GM21619 (cell line): ENCODE measurements at regions not wholly inside any gene's neighbourhood (a gene's known extent, or its start where the extent isn't known, plus 50 kb on each side); places are given as distances from the start of the nearest gene placed in this dataset.

Source experiments
- ATAC-seq: cut with Tn5 transposase; IDR thresholded peaks from one replicate; pipeline ENCODE4 v1.9.1; 2021; ENCODE audit not compliant: unreplicated experiment

GRCh38 chr2:123035541-123035940 is 989.5 kb upstream of the CNTNAP5 start:
- ATAC-seq: no peak

DNA sequence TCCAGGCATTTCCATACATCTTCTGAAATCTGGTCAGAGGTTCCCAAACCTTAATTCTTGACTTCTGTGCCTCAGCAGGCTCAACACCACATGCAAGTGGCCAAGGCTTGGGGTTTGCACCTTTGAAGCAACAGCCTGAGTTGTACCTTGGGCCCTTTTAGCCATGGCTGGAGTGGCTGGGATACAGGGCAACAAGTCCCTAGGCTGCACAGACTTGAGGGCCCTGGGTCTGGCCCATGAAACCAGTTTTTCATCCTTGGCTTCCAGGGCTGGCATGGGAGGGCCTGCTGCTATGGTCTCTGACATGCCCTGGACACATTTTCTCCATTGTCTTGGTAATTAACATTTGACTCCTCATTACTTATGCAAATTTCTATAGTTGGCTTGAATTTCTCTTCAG is 988.8 kb upstream of the CNTNAP5 start:
- no peak for ATAC-seq

DNA sequence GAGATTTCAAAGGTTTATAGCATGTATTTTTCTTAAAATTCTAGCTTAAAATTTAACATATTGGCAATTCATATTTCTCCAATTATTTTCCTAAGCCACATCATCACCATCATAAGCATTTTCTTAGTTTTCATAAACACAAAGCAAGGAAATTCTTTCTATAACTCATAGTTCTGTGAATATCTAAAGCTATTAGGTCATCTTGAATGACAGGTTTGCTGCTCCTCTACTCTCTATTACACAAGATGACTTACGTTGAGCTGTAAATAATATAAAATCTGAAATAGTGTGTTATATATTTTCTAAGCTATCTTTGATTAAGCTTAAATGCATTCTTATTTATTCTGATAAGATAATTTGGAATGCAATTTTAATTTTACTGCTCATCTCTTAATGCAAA is 984.6 kb upstream of the CNTNAP5 start:
- no peak for ATAC-seq

GRCh38 chr2:123043458-123043857 is 981.6 kb upstream of the CNTNAP5 start:
- no peak for ATAC-seq

- ATAC-seq: no peak
These were observed 979.4 kb upstream of the CNTNAP5 start for GRCh38 chr2:123045713-123046112.

GRCh38 chr2:123047186-123047585 is 977.9 kb upstream of the CNTNAP5 start:
- no peak for ATAC-seq

- ATAC-seq: no peak
These were observed 974.0 kb upstream of the CNTNAP5 start for GRCh38 chr2:123051136-123051535.

DNA sequence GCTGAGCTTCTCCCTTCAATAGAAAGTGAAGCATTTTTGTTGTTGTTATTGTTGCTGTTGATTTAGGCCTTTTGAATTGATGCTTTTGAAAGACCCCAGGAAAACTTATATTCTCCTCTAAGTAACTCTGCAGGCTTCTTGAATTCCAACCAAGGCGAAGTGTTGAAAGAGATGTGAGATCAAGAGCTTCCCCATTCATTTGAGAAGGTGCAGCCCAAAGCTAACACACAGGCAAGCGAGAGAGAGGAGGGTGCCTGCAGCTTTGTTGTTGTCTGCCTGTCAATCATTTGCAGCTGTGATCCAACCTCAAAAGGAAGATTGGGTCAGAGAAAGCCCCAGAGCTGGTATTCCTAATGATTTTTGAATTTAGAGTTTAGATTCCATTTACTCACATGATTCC is 963.6 kb upstream of the CNTNAP5 start:
- ATAC-seq: no peak

- ATAC-seq: no peak
These were observed 951.7 kb upstream of the CNTNAP5 start for GRCh38 chr2:123073371-123073770.

DNA sequence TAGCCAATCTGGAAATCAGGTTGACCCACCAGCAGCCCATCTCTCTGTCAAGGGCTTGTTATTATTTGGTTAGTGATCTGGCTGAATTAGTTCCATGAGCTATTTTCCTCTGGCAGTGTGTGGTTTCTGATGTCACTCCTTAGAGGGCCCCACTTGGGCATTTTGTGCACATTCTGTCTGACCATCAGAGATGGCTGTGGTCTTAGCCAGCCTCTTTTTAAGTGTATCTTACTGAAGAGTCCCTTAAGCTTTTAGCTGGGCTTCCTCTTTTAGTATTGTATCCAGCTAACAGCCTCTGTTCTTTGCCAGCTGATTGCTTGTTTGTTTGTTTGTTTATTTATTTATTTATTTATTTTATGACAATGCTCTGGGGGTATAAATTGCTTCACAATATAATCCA is 951.1 kb upstream of the CNTNAP5 start:
- no peak for ATAC-seq

DNA sequence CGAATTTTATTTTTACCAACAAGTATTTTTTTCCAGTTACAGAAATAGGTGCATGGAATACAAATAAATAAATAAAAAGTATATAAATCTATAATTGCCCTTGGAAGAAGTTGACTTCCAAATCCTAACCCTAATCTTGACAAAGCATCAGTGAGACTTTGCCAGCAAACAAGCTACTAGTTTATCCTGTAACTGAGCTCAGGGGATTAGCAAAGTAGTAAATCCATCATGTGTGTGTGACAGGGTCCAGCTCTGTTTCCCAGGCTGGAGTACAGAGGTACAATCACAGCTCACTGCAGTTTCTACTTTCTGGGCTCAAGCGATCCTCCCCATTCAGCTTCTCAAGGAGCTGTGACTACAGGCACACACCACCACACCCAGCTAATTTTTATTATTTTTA is 948.0 kb upstream of the CNTNAP5 start:
- ATAC-seq: no peak

DNA sequence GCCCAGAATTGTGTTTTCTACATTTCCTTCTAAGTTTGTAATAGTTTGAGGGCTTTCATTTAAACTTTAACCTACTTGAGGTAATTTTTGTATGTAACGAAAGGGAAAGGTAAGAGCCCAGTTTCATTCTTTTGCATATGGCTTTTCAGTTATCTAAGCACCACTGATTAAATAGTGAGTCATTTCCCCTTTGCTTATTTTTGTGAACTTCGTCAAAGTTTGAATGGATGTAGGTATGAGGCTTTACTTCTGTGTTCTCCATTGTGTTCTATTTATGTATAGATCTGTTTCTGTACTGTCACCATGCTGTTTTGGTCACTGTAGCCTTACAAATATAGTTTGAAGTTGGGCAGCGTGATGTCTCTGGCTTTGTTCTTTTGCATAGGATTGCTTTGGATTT is 944.8 kb upstream of the CNTNAP5 start:
- peak; percentile 59 for ATAC-seq

DNA sequence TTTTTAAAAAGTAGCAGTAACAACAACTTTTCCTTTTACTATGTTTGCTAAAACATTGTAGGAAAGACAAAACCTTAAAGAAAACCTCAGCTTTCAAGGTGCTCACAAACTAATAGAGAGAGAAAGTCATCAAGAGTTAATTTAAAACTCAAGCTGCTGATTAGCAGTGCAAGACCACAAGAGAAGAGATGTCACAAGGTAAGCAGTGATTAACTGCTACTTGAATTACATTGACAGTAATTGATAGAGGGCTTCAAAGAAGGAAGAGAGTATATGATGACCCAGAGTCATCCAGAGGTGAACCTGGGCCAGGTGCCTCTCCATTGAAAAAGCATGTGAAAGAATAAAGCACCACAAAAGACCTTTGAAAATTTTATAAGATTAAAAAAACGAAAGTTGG is 939.6 kb upstream of the CNTNAP5 start:
- no peak for ATAC-seq

DNA sequence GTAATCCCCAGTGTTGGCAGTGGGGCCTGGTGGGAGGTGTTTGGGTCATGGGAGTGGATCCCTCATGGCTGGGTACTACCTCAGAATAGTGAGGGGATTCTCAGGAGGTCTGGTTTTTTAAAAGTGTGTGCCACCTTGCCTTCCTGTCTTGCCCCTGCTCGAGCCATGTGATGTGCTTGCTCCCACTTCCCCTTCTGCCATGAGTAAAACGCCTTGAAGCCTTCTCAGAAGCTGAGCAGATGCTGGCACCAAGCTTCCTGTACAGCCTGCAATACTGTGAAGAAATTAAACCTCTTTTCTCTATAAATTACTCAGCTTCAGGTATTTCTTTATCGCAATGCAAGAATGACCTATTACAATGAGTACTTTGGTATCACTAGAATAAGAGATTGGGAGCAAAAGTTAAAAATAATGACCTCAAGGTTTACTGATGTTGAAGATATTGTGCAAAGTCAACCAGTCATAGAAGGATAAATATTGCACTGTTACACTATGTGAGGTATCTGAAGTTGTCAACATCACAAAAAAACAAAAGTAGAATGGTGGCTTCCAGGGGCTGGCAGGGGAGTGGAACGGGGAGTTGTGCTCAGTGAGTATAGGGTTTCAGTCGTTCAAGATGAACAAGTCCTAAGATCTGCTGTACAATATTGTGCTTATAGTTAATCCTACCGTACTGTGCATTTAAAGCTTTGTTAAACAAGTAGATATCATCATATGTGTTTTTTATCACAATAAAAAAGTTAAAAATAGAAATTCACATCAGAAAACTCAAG is 938.3 kb upstream of the CNTNAP5 start:
- ATAC-seq: no peak

- ATAC-seq: no peak
These were observed 933.6 kb upstream of the CNTNAP5 start for GRCh38 chr2:123091471-123091870.

GRCh38 chr2:123093199-123093598 is 931.9 kb upstream of the CNTNAP5 start:
- ATAC-seq: no peak

DNA sequence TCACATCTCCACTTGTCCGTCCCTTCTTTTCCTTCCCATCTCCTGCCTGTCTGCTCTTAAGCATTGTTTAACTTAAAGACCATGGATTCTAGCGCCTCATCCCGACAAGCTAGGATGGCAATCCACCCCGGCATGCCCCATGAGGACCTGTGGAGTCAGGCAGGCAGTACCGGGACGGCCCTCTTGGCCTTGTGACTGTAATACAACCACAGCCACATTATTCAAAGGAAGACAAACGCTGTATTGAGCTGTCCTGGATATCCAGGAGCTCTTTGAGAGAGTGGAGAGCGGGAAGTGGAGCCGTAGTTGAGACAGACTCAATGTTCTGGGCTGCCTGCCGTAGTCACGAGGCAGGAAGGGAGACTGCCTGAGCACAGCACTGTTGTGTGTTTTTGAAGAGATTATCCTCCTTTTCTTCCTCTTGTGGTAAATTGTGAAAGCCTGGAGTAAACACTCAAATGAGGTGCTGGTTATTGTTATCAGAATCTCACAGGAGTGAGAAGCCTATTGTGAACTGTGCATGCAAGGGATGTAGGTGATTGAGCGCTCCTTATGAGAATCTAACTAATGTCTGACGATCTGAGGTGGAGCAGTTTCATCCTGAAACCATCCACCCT is 929.8 kb upstream of the CNTNAP5 start:
- no peak for ATAC-seq

DNA sequence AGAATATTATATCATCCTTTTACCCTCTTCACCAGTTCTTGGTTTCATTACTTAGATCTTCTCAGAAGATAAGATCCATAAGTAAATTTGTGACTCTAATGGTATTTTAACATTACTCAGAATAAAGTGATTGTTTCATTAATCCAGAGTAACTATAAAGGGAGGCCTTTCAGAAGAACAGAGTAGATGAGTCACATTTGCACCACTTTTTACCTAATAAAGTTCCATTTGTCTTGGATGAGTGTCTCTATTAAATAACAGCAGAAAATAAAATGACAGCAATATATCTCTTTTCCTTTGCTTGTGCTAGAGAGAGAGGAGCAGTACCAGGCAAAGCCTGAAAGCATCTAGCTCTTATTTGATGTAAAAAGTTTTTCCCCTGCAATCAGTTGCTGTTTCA is 926.5 kb upstream of the CNTNAP5 start:
- ATAC-seq: no peak

GRCh38 chr2:123101434-123101833 is 923.7 kb upstream of the CNTNAP5 start:
- no peak for ATAC-seq

DNA sequence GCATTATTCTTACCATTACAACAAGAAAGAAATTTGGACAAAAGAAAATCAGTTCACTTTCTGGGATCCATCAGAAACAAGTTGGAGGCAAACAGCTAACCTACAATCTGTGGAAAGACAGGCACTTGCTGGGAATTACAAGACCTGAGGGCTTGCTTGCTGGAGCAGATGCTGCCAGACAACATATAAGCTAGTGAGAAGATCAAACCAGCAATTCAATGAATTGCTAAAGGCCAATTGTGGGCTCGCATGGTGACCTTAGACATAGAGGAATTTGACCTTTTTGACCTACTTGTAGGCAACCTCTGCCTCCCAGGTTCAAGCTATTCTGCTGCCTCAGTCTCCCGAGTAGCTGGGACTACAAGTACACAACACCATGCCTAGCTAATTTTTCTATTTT is 921.2 kb upstream of the CNTNAP5 start:
- no peak for ATAC-seq

GRCh38 chr2:123116595-123116994 is 908.5 kb upstream of the CNTNAP5 start:
- no peak for ATAC-seq

GRCh38 chr2:123127236-123127635 is 897.9 kb upstream of the CNTNAP5 start:
- ATAC-seq: no peak

DNA sequence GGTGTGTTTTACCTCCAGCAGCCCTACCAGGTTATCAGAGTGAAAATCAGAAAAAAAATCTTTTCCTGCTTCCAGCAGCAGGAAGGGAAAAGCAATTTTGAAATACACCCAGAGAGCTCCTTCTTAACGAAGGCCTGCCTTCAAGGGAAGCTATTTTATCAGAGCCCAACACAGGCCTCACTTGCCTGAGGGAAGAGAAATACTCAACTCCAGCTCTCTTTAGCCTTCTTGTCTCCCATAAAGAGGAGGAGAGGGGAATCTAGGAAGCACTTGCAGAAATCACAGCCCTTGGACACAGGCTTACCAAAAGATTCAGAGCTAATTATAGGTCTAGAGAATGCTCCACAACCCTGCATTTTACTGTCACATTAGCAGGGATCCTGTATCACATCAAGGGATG is 896.1 kb upstream of the CNTNAP5 start:
- ATAC-seq: no peak
